ENCODE measurements at regions not wholly inside any gene's neighbourhood (a gene's known extent, or its start where the extent isn't known, plus 50 kb on each side); places are given as distances from the start of the nearest gene placed in this dataset.
A peak's percentile ranks its signal among the peaks of the same experiment; 100 is the strongest.
"Not testable (repeated sequence)": the region's sequence is repeated elsewhere in the genome, so short reads cannot be mapped to it uniquely, and the experiment has no call there.

DNA sequence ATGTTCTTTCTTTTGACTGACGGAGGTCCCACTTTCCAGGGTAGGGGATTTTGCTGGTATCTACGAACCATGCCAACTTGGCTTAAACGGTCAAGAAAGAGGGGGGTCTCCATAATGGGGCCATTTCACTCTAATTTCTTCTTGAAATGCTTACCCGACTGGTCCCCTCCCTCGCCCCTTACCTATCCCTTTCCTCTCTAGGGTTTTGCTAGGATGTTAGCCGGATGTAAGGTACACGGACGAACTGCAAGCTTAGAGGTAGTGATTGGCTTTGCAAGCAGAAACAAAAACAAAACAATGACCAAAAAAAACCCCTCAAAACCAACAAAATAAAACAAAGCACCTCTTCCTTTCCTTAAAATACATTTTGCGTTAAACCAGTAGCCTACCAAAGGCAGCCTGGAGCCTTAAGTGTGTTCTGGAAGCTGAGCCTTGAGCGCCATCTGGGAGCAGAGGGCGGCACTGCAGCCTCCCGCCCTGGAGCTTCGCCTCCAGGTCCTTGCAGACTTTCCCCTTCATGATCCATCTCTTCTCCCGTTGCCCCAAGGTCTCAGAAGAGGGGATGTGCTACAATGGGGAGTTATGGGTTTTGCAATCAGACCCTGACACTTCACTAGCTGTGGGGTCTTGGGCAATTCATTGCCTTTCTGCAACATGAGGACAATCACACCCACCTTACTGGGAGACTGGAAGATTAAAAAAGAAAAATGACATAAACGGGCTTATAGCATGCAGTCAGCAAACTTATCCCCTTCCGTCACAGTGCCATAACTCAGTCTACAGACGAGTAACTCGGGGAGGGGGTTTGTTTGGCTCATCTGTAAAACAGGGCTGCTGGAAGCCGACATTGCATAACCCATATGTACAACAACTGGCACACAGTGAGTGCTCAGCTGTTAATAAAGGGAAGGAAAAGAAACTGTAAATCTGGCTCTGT, 125.9 kb upstream of the RRN3 start:
- not testable (repeated sequence) for H3K27me3 Mint-ChIP-seq (ENCODE audit: low read depth, unreplicated experiment); H3K9ac ChIP-seq (ENCODE audit: low read length); H3K9me3 Mint-ChIP-seq (ENCODE audit: unreplicated experiment); H3K27ac ChIP-seq (ENCODE audit: low read depth, low read length); H3K36me3 Mint-ChIP-seq (ENCODE audit: low read depth, unreplicated experiment); H3K27me3 ChIP-seq (ENCODE audit: insufficient read depth, low read length); H4K20me1 ChIP-seq (ENCODE audit: insufficient read depth, low read length); H3K4me2 ChIP-seq (ENCODE audit: low read length); DNase-seq (ENCODE audit: low read depth); H3K4me1 Mint-ChIP-seq (ENCODE audit: low read depth, unreplicated experiment); H3K36me3 ChIP-seq (ENCODE audit: insufficient read depth, low read length); H3K79me2 ChIP-seq (ENCODE audit: insufficient read depth, low read length); H3K27ac Mint-ChIP-seq (ENCODE audit: unreplicated experiment); H3K4me3 ChIP-seq (ENCODE audit: insufficient read depth, low read depth, low read length); H3K4me1 ChIP-seq (ENCODE audit: insufficient read depth, low read length); H2AFZ ChIP-seq (ENCODE audit: low read depth, low read length); H3K9me3 ChIP-seq (ENCODE audit: insufficient read depth, low read depth, low read length)
- FAIRE-seq: peak; percentile 5
- TF ChIP-seq, protein P1, sequence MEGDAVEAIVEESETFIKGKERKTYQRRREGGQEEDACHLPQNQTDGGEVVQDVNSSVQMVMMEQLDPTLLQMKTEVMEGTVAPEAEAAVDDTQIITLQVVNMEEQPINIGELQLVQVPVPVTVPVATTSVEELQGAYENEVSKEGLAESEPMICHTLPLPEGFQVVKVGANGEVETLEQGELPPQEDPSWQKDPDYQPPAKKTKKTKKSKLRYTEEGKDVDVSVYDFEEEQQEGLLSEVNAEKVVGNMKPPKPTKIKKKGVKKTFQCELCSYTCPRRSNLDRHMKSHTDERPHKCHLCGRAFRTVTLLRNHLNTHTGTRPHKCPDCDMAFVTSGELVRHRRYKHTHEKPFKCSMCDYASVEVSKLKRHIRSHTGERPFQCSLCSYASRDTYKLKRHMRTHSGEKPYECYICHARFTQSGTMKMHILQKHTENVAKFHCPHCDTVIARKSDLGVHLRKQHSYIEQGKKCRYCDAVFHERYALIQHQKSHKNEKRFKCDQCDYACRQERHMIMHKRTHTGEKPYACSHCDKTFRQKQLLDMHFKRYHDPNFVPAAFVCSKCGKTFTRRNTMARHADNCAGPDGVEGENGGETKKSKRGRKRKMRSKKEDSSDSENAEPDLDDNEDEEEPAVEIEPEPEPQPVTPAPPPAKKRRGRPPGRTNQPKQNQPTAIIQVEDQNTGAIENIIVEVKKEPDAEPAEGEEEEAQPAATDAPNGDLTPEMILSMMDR (IDR thresholded peaks at IDR 0.05; ENCODE audit: insufficient read depth, low read depth, low read length): peak; percentile 55
- peak overlapping the region; percentile 27 for H3K4me3 Mint-ChIP-seq (ENCODE audit: unreplicated experiment)

DNA sequence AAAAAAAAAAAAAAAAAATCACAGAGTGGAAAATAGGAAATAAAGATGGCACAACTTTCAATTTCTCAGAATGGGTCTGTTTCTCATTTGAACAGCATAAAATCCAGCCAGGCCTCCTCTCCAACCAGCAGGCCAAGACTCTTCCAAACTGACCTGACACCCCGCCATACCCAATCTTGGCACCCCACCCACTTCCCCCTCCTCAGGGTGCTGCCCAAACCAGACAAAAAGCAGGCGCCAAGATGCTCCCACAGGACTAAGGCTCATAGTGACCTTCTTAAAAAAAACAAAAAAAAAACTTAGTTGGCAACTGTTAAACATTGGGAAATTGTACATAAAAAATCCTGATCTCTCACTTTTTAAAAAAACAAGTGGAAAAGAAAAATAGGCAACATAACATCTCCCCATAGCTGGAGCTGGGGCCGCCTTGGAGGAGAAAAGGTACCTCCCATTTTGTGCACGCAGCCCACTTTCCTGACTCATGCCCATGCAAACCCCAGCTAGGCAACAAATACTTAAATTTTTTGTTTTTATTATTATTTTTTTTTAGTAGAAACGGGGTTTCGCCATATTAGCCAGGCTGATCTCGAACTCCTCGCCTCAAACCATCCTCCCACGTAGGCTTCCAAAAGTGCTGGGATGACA, 124.9 kb upstream of the RRN3 start:
- not testable (repeated sequence) for H3K9ac ChIP-seq (ENCODE audit: low read length); H3K27ac ChIP-seq (ENCODE audit: low read depth, low read length); H3K9me3 ChIP-seq (ENCODE audit: insufficient read depth, low read depth, low read length); H3K9me3 Mint-ChIP-seq (ENCODE audit: unreplicated experiment); H3K79me2 ChIP-seq (ENCODE audit: insufficient read depth, low read length); H3K4me1 Mint-ChIP-seq (ENCODE audit: low read depth, unreplicated experiment); H4K20me1 ChIP-seq (ENCODE audit: insufficient read depth, low read length); H3K27me3 ChIP-seq (ENCODE audit: insufficient read depth, low read length); FAIRE-seq; H3K27me3 Mint-ChIP-seq (ENCODE audit: low read depth, unreplicated experiment); H3K27ac Mint-ChIP-seq (ENCODE audit: unreplicated experiment); H3K4me1 ChIP-seq (ENCODE audit: insufficient read depth, low read length); H3K4me3 ChIP-seq (ENCODE audit: insufficient read depth, low read depth, low read length); H3K36me3 Mint-ChIP-seq (ENCODE audit: low read depth, unreplicated experiment); H3K4me3 Mint-ChIP-seq (ENCODE audit: unreplicated experiment); DNase-seq (ENCODE audit: low read depth); H3K4me2 ChIP-seq (ENCODE audit: low read length); H2AFZ ChIP-seq (ENCODE audit: low read depth, low read length); H3K36me3 ChIP-seq (ENCODE audit: insufficient read depth, low read length)

DNA sequence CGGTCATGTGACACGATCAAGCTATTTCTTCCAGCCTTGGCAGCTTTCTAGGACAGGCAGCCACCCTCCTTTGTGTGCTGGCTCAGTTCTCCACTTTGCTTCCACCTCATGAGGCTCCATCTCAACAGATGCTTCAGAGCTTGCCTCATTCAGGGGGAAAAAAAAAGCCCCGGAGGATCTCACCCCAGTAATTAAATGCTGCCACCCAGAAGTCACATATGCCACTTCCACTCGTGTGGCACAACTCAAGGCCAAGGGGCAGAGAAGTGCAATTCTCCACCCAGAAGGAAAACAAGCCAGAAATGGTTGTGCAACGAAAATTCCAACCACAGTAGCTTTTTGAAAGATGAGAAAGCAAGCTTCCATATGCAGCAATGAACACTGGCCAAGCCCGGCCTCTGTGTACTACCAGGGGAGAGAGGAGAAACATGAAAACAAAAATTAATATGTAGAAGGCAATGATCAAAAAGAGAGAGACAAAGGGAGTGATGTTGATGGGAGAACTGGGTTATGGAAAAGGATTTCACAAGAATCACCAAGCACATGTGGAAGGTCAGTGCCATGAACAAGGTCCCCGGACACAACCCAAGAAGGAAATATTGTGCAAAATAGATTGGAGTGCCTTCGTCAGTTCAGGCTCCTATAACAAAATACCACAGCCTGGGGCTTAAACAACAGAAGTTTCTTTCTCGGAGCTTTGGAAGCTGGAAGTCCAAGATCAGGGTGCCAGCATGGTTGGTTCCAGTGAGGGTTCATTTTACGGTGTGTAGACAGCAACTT, 113.3 kb upstream of the RRN3 start:
- not testable (repeated sequence) for H3K79me2 ChIP-seq (ENCODE audit: insufficient read depth, low read length); H3K9me3 Mint-ChIP-seq (ENCODE audit: unreplicated experiment); H3K4me2 ChIP-seq (ENCODE audit: low read length); FAIRE-seq; H3K27me3 Mint-ChIP-seq (ENCODE audit: low read depth, unreplicated experiment); H3K36me3 ChIP-seq (ENCODE audit: insufficient read depth, low read length); H3K9ac ChIP-seq (ENCODE audit: low read length); H3K4me1 Mint-ChIP-seq (ENCODE audit: low read depth, unreplicated experiment); H3K4me3 Mint-ChIP-seq (ENCODE audit: unreplicated experiment); H3K4me3 ChIP-seq (ENCODE audit: insufficient read depth, low read depth, low read length); H2AFZ ChIP-seq (ENCODE audit: low read depth, low read length); H4K20me1 ChIP-seq (ENCODE audit: insufficient read depth, low read length); H3K4me1 ChIP-seq (ENCODE audit: insufficient read depth, low read length); H3K27ac Mint-ChIP-seq (ENCODE audit: unreplicated experiment); H3K9me3 ChIP-seq (ENCODE audit: insufficient read depth, low read depth, low read length); H3K27ac ChIP-seq (ENCODE audit: low read depth, low read length); DNase-seq (ENCODE audit: low read depth); H3K36me3 Mint-ChIP-seq (ENCODE audit: low read depth, unreplicated experiment); H3K27me3 ChIP-seq (ENCODE audit: insufficient read depth, low read length)

DNA sequence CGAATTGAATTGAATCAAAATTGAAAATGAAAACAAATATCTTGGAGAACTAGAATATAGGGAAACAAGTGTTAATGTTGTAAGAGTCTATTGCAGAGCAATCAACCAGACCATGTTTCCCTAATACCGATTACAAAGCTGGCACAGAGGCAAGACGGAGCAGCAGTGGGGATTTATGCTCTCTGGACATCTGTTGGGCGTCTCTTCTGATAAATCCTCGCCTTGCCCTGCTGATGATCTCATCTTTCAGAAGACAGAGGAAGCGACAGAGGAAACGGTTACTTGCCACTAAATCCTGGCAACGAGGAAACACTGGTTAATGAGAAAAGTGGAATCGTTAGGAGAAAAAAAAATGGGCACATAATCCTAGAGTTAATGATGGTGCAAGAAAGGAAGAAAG, 112.4 kb upstream of the RRN3 start:
- not testable (repeated sequence) for H3K4me3 Mint-ChIP-seq (ENCODE audit: unreplicated experiment); H3K27me3 Mint-ChIP-seq (ENCODE audit: low read depth, unreplicated experiment); H4K20me1 ChIP-seq (ENCODE audit: insufficient read depth, low read length); FAIRE-seq; H3K27ac Mint-ChIP-seq (ENCODE audit: unreplicated experiment); H3K27ac ChIP-seq (ENCODE audit: low read depth, low read length); H3K36me3 Mint-ChIP-seq (ENCODE audit: low read depth, unreplicated experiment); H3K36me3 ChIP-seq (ENCODE audit: insufficient read depth, low read length); DNase-seq (ENCODE audit: low read depth); H3K9me3 Mint-ChIP-seq (ENCODE audit: unreplicated experiment); H3K4me2 ChIP-seq (ENCODE audit: low read length); H3K4me1 ChIP-seq (ENCODE audit: insufficient read depth, low read length); H3K27me3 ChIP-seq (ENCODE audit: insufficient read depth, low read length); H3K4me1 Mint-ChIP-seq (ENCODE audit: low read depth, unreplicated experiment); H3K9me3 ChIP-seq (ENCODE audit: insufficient read depth, low read depth, low read length); H2AFZ ChIP-seq (ENCODE audit: low read depth, low read length); H3K4me3 ChIP-seq (ENCODE audit: insufficient read depth, low read depth, low read length); H3K79me2 ChIP-seq (ENCODE audit: insufficient read depth, low read length); H3K9ac ChIP-seq (ENCODE audit: low read length)

DNA sequence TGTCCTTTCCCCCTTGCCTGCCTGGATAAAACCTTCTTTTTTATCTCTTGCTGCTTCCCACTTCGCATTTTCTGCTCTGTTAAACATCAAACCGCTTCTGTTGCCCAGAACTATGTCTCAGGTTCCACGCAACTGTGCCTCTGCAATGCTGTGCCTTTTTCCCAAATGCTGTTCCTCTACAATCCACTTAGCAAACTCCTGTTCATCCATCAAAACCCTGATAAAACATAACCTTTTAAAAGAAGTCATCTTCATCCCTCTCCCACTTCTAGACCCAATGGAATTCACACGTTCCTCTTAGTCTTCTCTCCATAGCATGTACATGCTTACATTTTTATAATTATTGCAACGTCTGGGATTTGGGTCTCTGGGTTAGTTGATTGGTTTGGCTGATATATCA, 111.9 kb upstream of the RRN3 start:
- H3K9ac ChIP-seq (ENCODE audit: low read length); H3K27ac Mint-ChIP-seq (ENCODE audit: unreplicated experiment); H2AFZ ChIP-seq (ENCODE audit: low read depth, low read length); H3K4me2 ChIP-seq (ENCODE audit: low read length); H3K36me3 ChIP-seq (ENCODE audit: insufficient read depth, low read length); H3K27me3 ChIP-seq (ENCODE audit: insufficient read depth, low read length); H3K36me3 Mint-ChIP-seq (ENCODE audit: low read depth, unreplicated experiment); H4K20me1 ChIP-seq (ENCODE audit: insufficient read depth, low read length); H3K4me3 ChIP-seq (ENCODE audit: insufficient read depth, low read depth, low read length); DNase-seq (ENCODE audit: low read depth); H3K4me1 ChIP-seq (ENCODE audit: insufficient read depth, low read length); H3K27ac ChIP-seq (ENCODE audit: low read depth, low read length); H3K4me3 Mint-ChIP-seq (ENCODE audit: unreplicated experiment); FAIRE-seq; H3K9me3 Mint-ChIP-seq (ENCODE audit: unreplicated experiment); H3K4me1 Mint-ChIP-seq (ENCODE audit: low read depth, unreplicated experiment); H3K27me3 Mint-ChIP-seq (ENCODE audit: low read depth, unreplicated experiment); H3K79me2 ChIP-seq (ENCODE audit: insufficient read depth, low read length); H3K9me3 ChIP-seq (ENCODE audit: insufficient read depth, low read depth, low read length): not testable (repeated sequence)

Data from astrocyte (in vitro differentiated cells and primary cell).